ENCODE measurements at regions not wholly inside any gene's neighbourhood (a gene's known extent, or its start where the extent isn't known, plus 50 kb on each side); places are given as distances from the start of the nearest gene placed in this dataset.

- H3K36me3 ChIP-seq (ENCODE audit: control insufficient read depth, insufficient read depth, low read length) = no peaks in the 10 kb centered on the region
- no peak for DNase-seq (ENCODE audit: low read depth, low spot score)
- no peaks in the 10 kb centered on the region for H3K9me3 ChIP-seq (ENCODE audit: control insufficient read depth, insufficient read depth, low read depth, low read length)
- ChIA-PET POLR2A (no interaction called here), CTCF (interaction anchor here (0.6 kb wide), 1 partner anchor 561 kb away, joined by 4 read pairs; no protein-coding TSS in a partner anchor)
- no peak for TF ChIP-seq POLR2AphosphoS5 (IDR thresholded peaks at IDR 0.05; ENCODE audit: low read depth, low read length)
- TF ChIP-seq, protein P1, sequence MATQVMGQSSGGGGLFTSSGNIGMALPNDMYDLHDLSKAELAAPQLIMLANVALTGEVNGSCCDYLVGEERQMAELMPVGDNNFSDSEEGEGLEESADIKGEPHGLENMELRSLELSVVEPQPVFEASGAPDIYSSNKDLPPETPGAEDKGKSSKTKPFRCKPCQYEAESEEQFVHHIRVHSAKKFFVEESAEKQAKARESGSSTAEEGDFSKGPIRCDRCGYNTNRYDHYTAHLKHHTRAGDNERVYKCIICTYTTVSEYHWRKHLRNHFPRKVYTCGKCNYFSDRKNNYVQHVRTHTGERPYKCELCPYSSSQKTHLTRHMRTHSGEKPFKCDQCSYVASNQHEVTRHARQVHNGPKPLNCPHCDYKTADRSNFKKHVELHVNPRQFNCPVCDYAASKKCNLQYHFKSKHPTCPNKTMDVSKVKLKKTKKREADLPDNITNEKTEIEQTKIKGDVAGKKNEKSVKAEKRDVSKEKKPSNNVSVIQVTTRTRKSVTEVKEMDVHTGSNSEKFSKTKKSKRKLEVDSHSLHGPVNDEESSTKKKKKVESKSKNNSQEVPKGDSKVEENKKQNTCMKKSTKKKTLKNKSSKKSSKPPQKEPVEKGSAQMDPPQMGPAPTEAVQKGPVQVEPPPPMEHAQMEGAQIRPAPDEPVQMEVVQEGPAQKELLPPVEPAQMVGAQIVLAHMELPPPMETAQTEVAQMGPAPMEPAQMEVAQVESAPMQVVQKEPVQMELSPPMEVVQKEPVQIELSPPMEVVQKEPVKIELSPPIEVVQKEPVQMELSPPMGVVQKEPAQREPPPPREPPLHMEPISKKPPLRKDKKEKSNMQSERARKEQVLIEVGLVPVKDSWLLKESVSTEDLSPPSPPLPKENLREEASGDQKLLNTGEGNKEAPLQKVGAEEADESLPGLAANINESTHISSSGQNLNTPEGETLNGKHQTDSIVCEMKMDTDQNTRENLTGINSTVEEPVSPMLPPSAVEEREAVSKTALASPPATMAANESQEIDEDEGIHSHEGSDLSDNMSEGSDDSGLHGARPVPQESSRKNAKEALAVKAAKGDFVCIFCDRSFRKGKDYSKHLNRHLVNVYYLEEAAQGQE (IDR thresholded peaks at IDR 0.05; ENCODE audit: insufficient read depth in 1 of 2, low read depth in 2 of 2, low read length in 1 of 2) = no peak
- TF ChIP-seq, protein P2, sequence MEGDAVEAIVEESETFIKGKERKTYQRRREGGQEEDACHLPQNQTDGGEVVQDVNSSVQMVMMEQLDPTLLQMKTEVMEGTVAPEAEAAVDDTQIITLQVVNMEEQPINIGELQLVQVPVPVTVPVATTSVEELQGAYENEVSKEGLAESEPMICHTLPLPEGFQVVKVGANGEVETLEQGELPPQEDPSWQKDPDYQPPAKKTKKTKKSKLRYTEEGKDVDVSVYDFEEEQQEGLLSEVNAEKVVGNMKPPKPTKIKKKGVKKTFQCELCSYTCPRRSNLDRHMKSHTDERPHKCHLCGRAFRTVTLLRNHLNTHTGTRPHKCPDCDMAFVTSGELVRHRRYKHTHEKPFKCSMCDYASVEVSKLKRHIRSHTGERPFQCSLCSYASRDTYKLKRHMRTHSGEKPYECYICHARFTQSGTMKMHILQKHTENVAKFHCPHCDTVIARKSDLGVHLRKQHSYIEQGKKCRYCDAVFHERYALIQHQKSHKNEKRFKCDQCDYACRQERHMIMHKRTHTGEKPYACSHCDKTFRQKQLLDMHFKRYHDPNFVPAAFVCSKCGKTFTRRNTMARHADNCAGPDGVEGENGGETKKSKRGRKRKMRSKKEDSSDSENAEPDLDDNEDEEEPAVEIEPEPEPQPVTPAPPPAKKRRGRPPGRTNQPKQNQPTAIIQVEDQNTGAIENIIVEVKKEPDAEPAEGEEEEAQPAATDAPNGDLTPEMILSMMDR (IDR thresholded peaks at IDR 0.05) = no peak
- TF ChIP-seq TCF7L2 (IDR thresholded peaks at IDR 0.05; ENCODE audit: low read depth, low read length) = no peak
- TF ChIP-seq SIN3A (IDR thresholded peaks at IDR 0.05; ENCODE audit: borderline replicate concordance, insufficient read depth, low read depth, low read length) = no peak
- no peak for ATAC-seq
- peaks cover 2% of the 10 kb centered on the region; the same call in 1 of the 2 replicates for H3K27me3 ChIP-seq (ENCODE audit: control insufficient read depth, insufficient read depth, low read length)
- intact Hi-C loops (cut with micrococcal nuclease; ENCODE audit: unreplicated experiment) = no loop called here
- H3K4me3 ChIP-seq (ENCODE audit: low read depth in 2 of 2, low read length in 2 of 2) = no peak overlapping the region
- H3K27ac ChIP-seq (ENCODE audit: low read length) = no peak overlapping the region
- BruUV-seq (replicated peaks) = no TSS peak
- H3K4me1 ChIP-seq (ENCODE audit: control insufficient read depth, insufficient read depth, low read length) = no peaks in the 10 kb centered on the region
- in situ Hi-C loops (cut with HindIII; ENCODE audit: low pct_unique_long_range_greater_than_20kb, low sequenced_read_pairs) = no loop called here
Measured at GRCh38 chr15:84099181-84099580, 136.4 kb upstream of the GOLGA6L4 start.

GRCh38 chr15:84103345-84103744 is 132.2 kb upstream of the GOLGA6L4 start:
- DNase-seq (ENCODE audit: low read depth, low spot score) (no peak), ATAC-seq (no peak)
- BruUV-seq (replicated peaks) = no TSS peak
- intact Hi-C loops (cut with micrococcal nuclease; ENCODE audit: unreplicated experiment) = no loop called here
- H3K4me3 ChIP-seq (ENCODE audit: low read depth in 2 of 2, low read length in 2 of 2) = no peak overlapping the region
- no peaks in the 10 kb centered on the region for H3K27me3 ChIP-seq (ENCODE audit: control insufficient read depth, insufficient read depth, low read length)
- H3K36me3 ChIP-seq (ENCODE audit: control insufficient read depth, insufficient read depth, low read length) = no peaks in the 10 kb centered on the region
- H3K4me1 ChIP-seq (ENCODE audit: control insufficient read depth, insufficient read depth, low read length) = no peaks in the 10 kb centered on the region
- in situ Hi-C loops (cut with HindIII; ENCODE audit: low pct_unique_long_range_greater_than_20kb, low sequenced_read_pairs) = no loop called here
- H3K27ac ChIP-seq (ENCODE audit: low read length) = no peak overlapping the region
- CTCF ChIA-PET = no interaction called here
- POLR2A ChIA-PET = no interaction called here
- H3K9me3 ChIP-seq (ENCODE audit: control insufficient read depth, insufficient read depth, low read depth, low read length) = no peaks in the 10 kb centered on the region
- no peak for TF ChIP-seq TCF7L2 (IDR thresholded peaks at IDR 0.05; ENCODE audit: low read depth, low read length)

- no TSS peak for BruUV-seq (replicated peaks)
- intact Hi-C loops (cut with micrococcal nuclease; ENCODE audit: unreplicated experiment) (no loop called here), in situ Hi-C loops (cut with HindIII; ENCODE audit: low pct_unique_long_range_greater_than_20kb, low sequenced_read_pairs) (no loop called here)
- ChIA-PET POLR2A (no interaction called here), CTCF (no interaction called here)
- TF ChIP-seq SIN3A (IDR thresholded peaks at IDR 0.05; ENCODE audit: borderline replicate concordance, insufficient read depth, low read depth, low read length) = no peak
- TF ChIP-seq, protein P1 (IDR thresholded peaks at IDR 0.05; ENCODE audit: insufficient read depth in 1 of 2, low read depth in 2 of 2, low read length in 1 of 2) = no peak
- TF ChIP-seq, protein P2 (IDR thresholded peaks at IDR 0.05) = no peak
- no peak for TF ChIP-seq TCF7L2 (IDR thresholded peaks at IDR 0.05; ENCODE audit: low read depth, low read length)
- no peak for TF ChIP-seq POLR2AphosphoS5 (IDR thresholded peaks at IDR 0.05; ENCODE audit: low read depth, low read length)
- Histone ChIP-seq H3K36me3 (ENCODE audit: control insufficient read depth, insufficient read depth, low read length) (no peaks in the 10 kb centered on the region), H3K27ac (ENCODE audit: low read length) (no peak overlapping the region), H3K9me3 (ENCODE audit: control insufficient read depth, insufficient read depth, low read depth, low read length) (no peaks in the 10 kb centered on the region), H3K27me3 (ENCODE audit: control insufficient read depth, insufficient read depth, low read length) (no peaks in the 10 kb centered on the region), H3K4me1 (ENCODE audit: control insufficient read depth, insufficient read depth, low read length) (no peaks in the 10 kb centered on the region), H3K4me3 (ENCODE audit: low read depth in 2 of 2, low read length in 2 of 2) (no peak overlapping the region)
- ATAC-seq = no peak
- no peak for DNase-seq (ENCODE audit: low read depth, low spot score)
Measured at GRCh38 chr15:84104853-84105252, 130.7 kb upstream of the GOLGA6L4 start.

All from Panc1 (cell line).